Kidney (tissue), 13 donors: ENCODE measurements at regions not wholly inside any gene's neighbourhood (a gene's known extent, or its start where the extent isn't known, plus 50 kb on each side); places are given as distances from the start of the nearest gene placed in this dataset.

ENCODE experiments used
- DNase-seq, 5 donors: peaks; one replicate each; pipeline ENCODE4 v3.0.0-alpha.2; 2013 to 2020
- FAIRE-seq: peaks from 2 replicates; lab custom pipeline; 2012; peaks lifted over from hg19 to GRCh38; lab: Jason Lieb, UNC
- H3K27ac ChIP-seq, 2 donors: one replicate each; pipeline ENCODE4 v1.7.0; 2013; ENCODE audit warnings: low read depth in 2 of 2, low read length in 2 of 2, inconsistent platforms in 1 of 2
- H3K27me3 ChIP-seq: one replicate; pipeline ENCODE4 v1.7.1; 2013; ENCODE audit warnings: low read length, inconsistent platforms; ENCODE audit not compliant: control insufficient read depth, insufficient read depth
- H3K36me3 ChIP-seq, 3 donors: one replicate each; pipeline versions ENCODE4 v1.7.0 to v1.7.1; 2013; ENCODE audit warnings: low read length in 3 of 3, control low read depth in 1 of 3, inconsistent platforms in 1 of 3; ENCODE audit not compliant: insufficient read depth in 3 of 3, control insufficient read depth in 2 of 3
- H3K4me1 ChIP-seq, 3 donors: one replicate each; pipeline versions ENCODE4 v1.7.0 to v1.7.1; 2013; ENCODE audit warnings: low read length in 3 of 3, inconsistent platforms in 1 of 3, low read depth in 1 of 3; ENCODE audit not compliant: control insufficient read depth in 2 of 3, insufficient read depth in 2 of 3
- H3K4me3 ChIP-seq, 3 donors: one replicate each; pipeline versions ENCODE4 v1.7.0 to v1.8.1; 2013; ENCODE audit warnings: low read length in 3 of 3, control low read depth in 1 of 3, inconsistent platforms in 1 of 3
- H3K9ac ChIP-seq, 3 donors: one replicate each; pipeline versions ENCODE4 v1.7.0 to v1.7.1; 2013; ENCODE audit warnings: low read length in 3 of 3, control low read depth in 1 of 3, inconsistent platforms in 1 of 3
- H3K9me3 ChIP-seq, 3 donors: one replicate each; pipeline versions ENCODE4 v1.7.0 to v1.7.1; 2013; ENCODE audit warnings: low read length in 3 of 3, control low read depth in 1 of 3, inconsistent platforms in 1 of 3; ENCODE audit not compliant: control insufficient read depth in 2 of 3, insufficient read depth in 1 of 3
- intact Hi-C: fragments of 100-400 bp; cut with DNase I; formaldehyde crosslinking; loops from one replicate; pipeline ENCODE4 v1.11.1; 2022
- TF ChIP-seq, protein P1 (sequence below): IDR thresholded peaks from 3 replicates; pipeline ENCODE4 v1.5.1; 2012; ENCODE audit warnings: mild to moderate bottlenecking, moderate library complexity, borderline replicate concordance; ENCODE audit not compliant: insufficient read depth; ENCODE audit errors: extremely low read depth
- donor health status: control.
- donor health status: control.
- donor health status: control.
- donor health status: control.
- donor health status: control.
- donor health status: DM: yes; HTN: yes; CAD: no.
- donor health status: Normal renal cell carcinoma (clear cell type).

DNA sequence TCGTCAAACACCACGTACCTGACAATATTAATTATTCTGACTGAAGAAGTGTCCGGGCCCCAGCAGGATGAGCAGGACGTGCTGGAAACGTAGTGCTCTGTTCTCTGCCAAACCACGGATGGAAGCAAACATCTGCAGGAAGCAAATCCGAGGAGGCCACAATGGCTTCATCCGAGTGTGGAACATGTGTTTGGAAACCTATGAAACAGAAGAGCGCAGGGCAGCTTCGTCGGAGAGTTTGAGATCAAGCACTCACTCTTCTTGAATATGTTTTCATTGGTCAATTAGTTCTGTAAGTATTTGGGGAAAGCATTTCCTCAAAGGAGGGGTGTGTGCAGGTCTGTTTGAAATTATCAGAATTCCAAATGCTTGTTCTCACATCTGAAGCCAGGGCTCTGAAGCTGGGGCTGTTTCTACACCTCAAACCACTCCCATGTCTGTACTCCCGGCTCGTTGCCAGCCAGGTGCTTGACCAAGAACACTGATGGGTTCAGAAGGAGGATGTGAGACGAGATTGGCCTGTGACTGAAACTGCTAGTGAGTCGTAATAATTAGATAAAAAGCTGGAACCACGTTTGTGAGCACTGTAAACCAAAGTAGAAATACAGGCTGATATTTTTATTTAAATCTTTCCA, 356.6 kb upstream of the SALL3 start:
- Histone ChIP-seq H3K36me3 (no peaks in the 10 kb centered on the region), H3K27me3 (no peaks in the 10 kb centered on the region), H3K9ac (no peak overlapping the region), H3K4me1 (no peaks in the 10 kb centered on the region), H3K9me3 (no peaks in the 10 kb centered on the region), H3K27ac (no peak overlapping the region), H3K4me3 (no peak overlapping the region)
- TF ChIP-seq, protein P1, sequence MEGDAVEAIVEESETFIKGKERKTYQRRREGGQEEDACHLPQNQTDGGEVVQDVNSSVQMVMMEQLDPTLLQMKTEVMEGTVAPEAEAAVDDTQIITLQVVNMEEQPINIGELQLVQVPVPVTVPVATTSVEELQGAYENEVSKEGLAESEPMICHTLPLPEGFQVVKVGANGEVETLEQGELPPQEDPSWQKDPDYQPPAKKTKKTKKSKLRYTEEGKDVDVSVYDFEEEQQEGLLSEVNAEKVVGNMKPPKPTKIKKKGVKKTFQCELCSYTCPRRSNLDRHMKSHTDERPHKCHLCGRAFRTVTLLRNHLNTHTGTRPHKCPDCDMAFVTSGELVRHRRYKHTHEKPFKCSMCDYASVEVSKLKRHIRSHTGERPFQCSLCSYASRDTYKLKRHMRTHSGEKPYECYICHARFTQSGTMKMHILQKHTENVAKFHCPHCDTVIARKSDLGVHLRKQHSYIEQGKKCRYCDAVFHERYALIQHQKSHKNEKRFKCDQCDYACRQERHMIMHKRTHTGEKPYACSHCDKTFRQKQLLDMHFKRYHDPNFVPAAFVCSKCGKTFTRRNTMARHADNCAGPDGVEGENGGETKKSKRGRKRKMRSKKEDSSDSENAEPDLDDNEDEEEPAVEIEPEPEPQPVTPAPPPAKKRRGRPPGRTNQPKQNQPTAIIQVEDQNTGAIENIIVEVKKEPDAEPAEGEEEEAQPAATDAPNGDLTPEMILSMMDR: no peak
- FAIRE-seq: no peak
- no peak for DNase-seq
- intact Hi-C loops: no loop called here

DNA sequence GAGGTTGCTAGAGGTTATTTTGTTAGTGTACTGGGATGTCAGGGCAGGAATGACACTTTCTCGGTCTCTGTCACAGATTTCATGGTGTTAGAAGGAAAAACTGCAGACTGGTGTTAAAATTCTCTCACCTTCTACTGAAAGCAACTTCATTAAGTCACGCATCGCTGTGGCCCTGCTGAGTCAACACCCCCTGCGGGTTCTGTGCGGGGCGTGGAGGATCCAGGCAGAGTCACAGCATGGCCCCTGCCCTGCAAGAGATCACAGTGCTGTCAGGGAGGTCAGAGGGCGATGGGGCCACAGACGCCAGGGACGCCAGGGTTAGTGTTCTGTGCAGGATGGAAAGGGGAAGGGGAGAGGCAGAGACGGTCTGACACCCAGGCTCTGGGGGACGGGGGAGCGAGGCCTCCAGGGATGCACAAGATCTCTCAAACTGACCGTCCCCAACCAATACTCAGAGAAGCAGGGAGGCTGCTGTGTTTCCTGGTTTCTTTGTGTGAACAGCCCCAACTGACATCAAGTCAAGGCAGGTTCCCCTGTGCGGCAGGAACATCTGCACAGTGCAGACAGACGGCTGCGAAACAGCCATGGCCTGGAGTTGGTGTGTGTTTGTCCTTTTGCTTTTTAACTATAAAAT, 354.9 kb upstream of the SALL3 start:
- no peak for DNase-seq
- FAIRE-seq: no peak
- intact Hi-C loops: no loop called here

DNA sequence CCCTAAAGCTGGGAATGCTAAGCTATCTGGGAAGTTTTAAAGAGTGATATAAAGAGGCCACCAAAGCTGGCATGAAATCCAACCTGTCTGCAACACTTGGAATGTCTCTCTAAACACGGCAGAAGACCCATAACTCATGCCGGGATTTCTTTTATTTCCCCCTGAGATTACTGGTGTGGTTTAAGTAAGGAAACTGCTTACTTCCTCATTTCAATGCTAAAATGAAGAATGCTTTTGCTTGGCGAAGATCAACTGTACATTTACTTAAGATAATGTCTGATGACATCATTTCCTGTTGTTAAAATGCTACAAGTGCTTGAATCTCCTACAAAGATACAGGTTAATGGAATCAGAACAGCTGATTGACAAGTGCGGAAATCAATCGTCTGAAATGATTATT, 353.8 kb upstream of the SALL3 start:
- Histone ChIP-seq H3K27me3 (no peaks in the 10 kb centered on the region), H3K36me3 (no peaks in the 10 kb centered on the region), H3K4me1 (no peaks in the 10 kb centered on the region), H3K9me3 (no peaks in the 10 kb centered on the region), H3K27ac (no peak overlapping the region), H3K9ac (no peak overlapping the region), H3K4me3 (no peak overlapping the region)
- intact Hi-C loops: no loop called here
- TF ChIP-seq, protein P1: no peak
- peak in 2 of 5 donors; percentile 65 to 68 for DNase-seq
- FAIRE-seq: no peak

More for the DNA sequence above, 354.9 kb upstream of the SALL3 start:
- H3K9me3 ChIP-seq: no peaks in the 10 kb centered on the region
- H3K27ac ChIP-seq: no peak overlapping the region
- H3K4me1 ChIP-seq: no peaks in the 10 kb centered on the region
- H3K4me3 ChIP-seq: no peak overlapping the region
- no peaks in the 10 kb centered on the region for H3K36me3 ChIP-seq
- TF ChIP-seq, protein P1: no peak
- no peak overlapping the region for H3K9ac ChIP-seq
- H3K27me3 ChIP-seq: no peaks in the 10 kb centered on the region
